ENCODE measurements at regions not wholly inside any gene's neighbourhood (a gene's known extent, or its start where the extent isn't known, plus 50 kb on each side); places are given as distances from the start of the nearest gene placed in this dataset.

DNA sequence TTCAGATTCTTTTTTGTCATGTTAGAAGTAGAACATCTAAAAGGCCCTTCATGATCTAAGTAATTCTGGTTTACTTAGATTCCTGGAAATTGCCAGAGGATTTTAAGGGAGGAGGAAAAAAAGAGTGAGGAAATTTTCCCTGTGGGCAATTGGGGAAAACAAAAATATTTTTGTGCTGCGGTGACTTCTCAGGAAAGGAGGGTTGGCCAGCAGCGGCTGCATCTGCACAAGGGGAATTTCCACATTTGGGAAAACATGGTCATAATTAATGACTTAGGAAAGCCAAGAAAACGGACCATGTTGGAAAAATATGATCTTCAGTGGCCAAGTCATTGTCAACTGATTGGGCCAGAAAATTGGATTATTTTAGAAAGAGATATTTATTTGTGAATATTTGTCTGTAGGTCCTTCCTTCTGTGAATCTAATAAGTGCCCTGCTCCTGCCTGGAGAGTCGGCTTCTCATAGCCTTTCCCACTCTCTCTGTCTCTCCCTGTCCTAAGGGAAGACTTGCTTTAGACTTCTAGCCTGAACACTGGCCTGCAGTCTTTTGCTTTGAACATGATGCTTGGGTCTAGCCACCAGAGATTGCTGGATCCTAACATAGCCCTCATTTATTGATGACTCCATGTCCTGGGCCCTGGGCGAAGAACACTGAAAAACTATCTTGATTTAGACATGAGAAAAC lies 124.2 kb upstream of the MKLN1 start:
- no peak overlapping the region for H3K27ac ChIP-seq

DNA sequence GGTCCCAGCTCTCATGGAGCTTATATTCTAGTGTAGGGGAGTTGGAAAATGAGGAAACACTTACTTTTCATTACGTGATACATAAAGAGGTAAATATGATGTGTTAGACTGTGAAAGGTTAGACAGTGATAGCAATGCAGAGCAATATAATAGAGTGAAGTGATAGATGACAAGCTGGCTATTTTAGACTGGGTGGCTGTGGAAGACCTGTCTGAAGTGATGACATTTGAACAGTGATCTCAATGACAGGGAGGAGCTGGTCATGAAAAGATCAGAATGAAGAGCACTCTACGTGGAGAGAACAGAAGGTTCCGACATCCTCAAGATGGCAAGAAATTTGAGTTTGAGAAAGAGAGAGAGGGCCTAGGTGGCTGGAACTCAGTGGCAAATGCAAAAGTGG lies 118.9 kb upstream of the MKLN1 start:
- Histone ChIP-seq H3K4me1 (no peaks in the 10 kb centered on the region), H3K9me3 (no peaks in the 10 kb centered on the region), H3K4me3 (no peak overlapping the region), H3K27me3 (no peaks in the 10 kb centered on the region), H3K36me3 (no peaks in the 10 kb centered on the region), H3K27ac (no peak overlapping the region)
- TF ChIP-seq, protein P1, sequence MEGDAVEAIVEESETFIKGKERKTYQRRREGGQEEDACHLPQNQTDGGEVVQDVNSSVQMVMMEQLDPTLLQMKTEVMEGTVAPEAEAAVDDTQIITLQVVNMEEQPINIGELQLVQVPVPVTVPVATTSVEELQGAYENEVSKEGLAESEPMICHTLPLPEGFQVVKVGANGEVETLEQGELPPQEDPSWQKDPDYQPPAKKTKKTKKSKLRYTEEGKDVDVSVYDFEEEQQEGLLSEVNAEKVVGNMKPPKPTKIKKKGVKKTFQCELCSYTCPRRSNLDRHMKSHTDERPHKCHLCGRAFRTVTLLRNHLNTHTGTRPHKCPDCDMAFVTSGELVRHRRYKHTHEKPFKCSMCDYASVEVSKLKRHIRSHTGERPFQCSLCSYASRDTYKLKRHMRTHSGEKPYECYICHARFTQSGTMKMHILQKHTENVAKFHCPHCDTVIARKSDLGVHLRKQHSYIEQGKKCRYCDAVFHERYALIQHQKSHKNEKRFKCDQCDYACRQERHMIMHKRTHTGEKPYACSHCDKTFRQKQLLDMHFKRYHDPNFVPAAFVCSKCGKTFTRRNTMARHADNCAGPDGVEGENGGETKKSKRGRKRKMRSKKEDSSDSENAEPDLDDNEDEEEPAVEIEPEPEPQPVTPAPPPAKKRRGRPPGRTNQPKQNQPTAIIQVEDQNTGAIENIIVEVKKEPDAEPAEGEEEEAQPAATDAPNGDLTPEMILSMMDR (IDR thresholded peaks at IDR 0.05) = no peak
- ATAC-seq = no peak
- intact Hi-C loops (cut with DNase I) = no loop called here
- no peak for DNase-seq

More for the DNA sequence above, 124.2 kb upstream of the MKLN1 start:
- H3K36me3 ChIP-seq = no peaks in the 10 kb centered on the region
- no peak for ATAC-seq
- no peaks in the 10 kb centered on the region for H3K27me3 ChIP-seq
- H3K9me3 ChIP-seq = no peaks in the 10 kb centered on the region
- TF ChIP-seq, protein P1 (IDR thresholded peaks at IDR 0.05) = no peak
- no peak overlapping the region for H3K4me3 ChIP-seq
- no peak for DNase-seq
- intact Hi-C loops (cut with DNase I) = no loop called here
- H3K4me1 ChIP-seq = no peaks in the 10 kb centered on the region

DNA sequence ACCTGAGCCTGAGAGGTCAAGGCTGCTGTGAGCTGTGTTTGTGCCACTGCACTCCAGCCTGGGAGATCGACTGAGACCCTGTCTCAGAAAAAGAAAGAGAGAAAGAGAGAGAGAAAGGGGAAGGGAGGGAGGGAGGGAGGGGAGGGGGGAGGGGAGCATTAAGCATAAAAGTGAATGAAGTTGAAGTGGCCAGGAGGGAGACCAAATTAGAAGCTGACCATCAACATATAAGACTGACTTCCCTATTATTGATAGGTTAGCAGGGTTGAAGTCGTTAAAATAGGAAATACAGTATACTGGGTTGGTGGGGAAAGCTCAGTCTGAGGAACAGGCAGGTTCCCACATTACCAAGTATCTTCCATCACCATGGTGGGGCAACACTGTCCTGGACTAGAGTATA lies 117.1 kb upstream of the MKLN1 start:
- no peaks in the 10 kb centered on the region for H3K9me3 ChIP-seq
- no peaks in the 10 kb centered on the region for H3K4me1 ChIP-seq
- H3K27ac ChIP-seq = no peak overlapping the region
- no peaks in the 10 kb centered on the region for H3K36me3 ChIP-seq
- H3K4me3 ChIP-seq = no peak overlapping the region
- intact Hi-C loops (cut with DNase I) = no loop called here
- no peaks in the 10 kb centered on the region for H3K27me3 ChIP-seq
- ATAC-seq (no peak), DNase-seq (no peak)
- TF ChIP-seq, protein P1 (IDR thresholded peaks at IDR 0.05) = no peak

DNA sequence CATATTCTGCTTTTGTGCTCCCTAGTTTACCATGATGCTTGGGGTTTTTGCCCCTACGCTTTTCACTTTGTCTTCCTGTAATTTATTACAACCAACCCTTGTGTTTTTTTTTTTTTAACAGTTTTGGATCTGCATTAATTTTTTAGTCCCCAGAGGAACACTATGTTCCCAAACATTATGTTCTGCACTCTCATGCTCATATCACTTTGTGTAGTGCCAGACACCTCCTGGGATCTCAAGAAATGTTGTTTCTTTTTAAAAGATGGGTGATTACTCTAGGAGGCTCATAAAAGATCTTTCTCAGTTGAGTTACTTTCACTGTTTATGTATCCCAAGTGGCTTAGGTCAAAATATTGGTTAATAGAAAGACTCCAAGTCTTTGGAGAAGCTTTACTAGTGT lies 116.2 kb upstream of the MKLN1 start:
- intact Hi-C loops (cut with DNase I) = no loop called here
- Histone ChIP-seq H3K36me3 (no peaks in the 10 kb centered on the region), H3K9me3 (no peaks in the 10 kb centered on the region), H3K4me1 (no peaks in the 10 kb centered on the region), H3K27ac (no peak overlapping the region), H3K27me3 (no peaks in the 10 kb centered on the region), H3K4me3 (no peak overlapping the region)
- TF ChIP-seq, protein P1 (IDR thresholded peaks at IDR 0.05) = no peak
- ATAC-seq = no peak
- no peak for DNase-seq

DNA sequence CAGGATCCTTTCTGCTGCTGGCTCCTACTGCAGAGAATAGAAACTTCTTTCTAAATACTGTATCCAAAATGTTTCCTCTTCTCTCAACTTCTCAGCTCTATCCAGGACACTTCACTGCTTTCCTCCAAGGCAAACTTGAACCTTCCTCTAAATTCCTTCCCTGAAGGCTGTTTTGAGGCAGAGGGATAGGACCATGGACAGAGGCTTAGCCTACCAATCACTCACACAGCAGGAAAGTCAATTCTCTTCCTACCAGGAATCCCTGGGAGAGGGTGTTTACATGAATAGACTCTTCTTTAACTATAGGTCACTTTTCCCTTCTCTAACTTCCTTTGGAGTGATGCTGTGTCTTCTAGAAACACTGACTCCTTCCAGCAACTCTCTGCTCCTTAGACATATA lies 115.6 kb upstream of the MKLN1 start:
- TF ChIP-seq, protein P1 (IDR thresholded peaks at IDR 0.05) = no peak
- Histone ChIP-seq H3K36me3 (no peaks in the 10 kb centered on the region), H3K27me3 (no peaks in the 10 kb centered on the region), H3K4me3 (no peak overlapping the region), H3K27ac (no peak overlapping the region), H3K9me3 (no peaks in the 10 kb centered on the region), H3K4me1 (no peaks in the 10 kb centered on the region)
- DNase-seq (no peak), ATAC-seq (no peak)
- intact Hi-C loops (cut with DNase I) = no loop called here

DNA sequence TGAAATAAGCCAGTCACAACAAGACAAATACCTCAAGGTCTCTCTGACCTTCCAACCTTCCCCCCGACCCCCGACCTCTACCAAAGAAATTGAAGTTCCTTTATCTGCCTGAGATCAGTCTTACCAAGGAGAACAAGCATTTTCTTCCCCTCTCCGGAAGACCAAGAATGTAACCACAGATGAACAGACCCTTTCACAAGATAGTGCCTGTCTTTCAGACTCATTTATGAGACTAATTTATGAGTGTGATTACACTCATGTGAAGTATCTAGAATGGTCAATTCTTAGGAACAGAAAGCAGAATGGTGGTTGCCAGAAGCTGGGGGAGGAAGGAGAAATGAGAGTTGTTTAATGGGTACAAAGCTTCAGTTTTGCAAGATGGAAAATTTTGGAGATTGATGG lies 108.9 kb upstream of the MKLN1 start:
- intact Hi-C loops (cut with DNase I) = no loop called here
- peak; percentile 25 for ATAC-seq
- H3K27ac ChIP-seq = no peak overlapping the region
- peaks cover 10% of the 10 kb centered on the region for H3K4me1 ChIP-seq
- TF ChIP-seq, protein P1 (IDR thresholded peaks at IDR 0.05) = no peak
- H3K9me3 ChIP-seq = no peaks in the 10 kb centered on the region
- H3K27me3 ChIP-seq = no peaks in the 10 kb centered on the region
- no peak for DNase-seq
- no peak overlapping the region for H3K4me3 ChIP-seq
- no peaks in the 10 kb centered on the region for H3K36me3 ChIP-seq
